GM18870 (cell line): ENCODE measurements at regions not wholly inside any gene's neighbourhood (a gene's known extent, or its start where the extent isn't known, plus 50 kb on each side); places are given as distances from the start of the nearest gene placed in this dataset.

Experiments used
- ATAC-seq: cut with Tn5 transposase; IDR thresholded peaks from one replicate; pipeline ENCODE4 v1.9.1; 2021; ENCODE audit warnings: moderate library complexity; ENCODE audit not compliant: unreplicated experiment

GRCh38 chr12:87795555-87795954 lies 233.6 kb downstream of the C12orf50 start:
- no peak for ATAC-seq

- ATAC-seq = no peak
Measured at GRCh38 chr12:87794854-87795253, 234.3 kb downstream of the C12orf50 start.

GRCh38 chr12:87793131-87793530 lies 236.1 kb downstream of the C12orf50 start:
- ATAC-seq = no peak

GRCh38 chr12:87784350-87784749 lies 244.9 kb downstream of the C12orf50 start:
- no peak for ATAC-seq

GRCh38 chr12:87783467-87783866 lies 245.7 kb downstream of the C12orf50 start:
- ATAC-seq = no peak

GRCh38 chr12:87782838-87783237 lies 246.4 kb downstream of the C12orf50 start:
- no peak for ATAC-seq

- ATAC-seq = no peak
Measured at GRCh38 chr12:87779858-87780498, 249.2 kb downstream of the C12orf50 start.

- no peak for ATAC-seq
Measured at GRCh38 chr12:87779016-87779415, 250.2 kb downstream of the C12orf50 start.

- ATAC-seq = no peak
Measured at GRCh38 chr12:87778065-87778464, 251.1 kb downstream of the C12orf50 start.

GRCh38 chr12:87775784-87776183 lies 253.4 kb downstream of the C12orf50 start:
- no peak for ATAC-seq

- ATAC-seq = no peak
Measured at GRCh38 chr12:87775051-87775450, 254.2 kb downstream of the C12orf50 start.

- ATAC-seq = no peak
Measured at GRCh38 chr12:87772401-87772800, 256.8 kb downstream of the C12orf50 start.

GRCh38 chr12:87768501-87769287 lies 260.5 kb downstream of the C12orf50 start:
- ATAC-seq = no peak

GRCh38 chr12:87766044-87766443 lies 263.2 kb downstream of the C12orf50 start:
- no peak for ATAC-seq

GRCh38 chr12:87760943-87761342 lies 268.3 kb downstream of the C12orf50 start:
- ATAC-seq = no peak

GRCh38 chr12:87758271-87758670 lies 270.9 kb downstream of the C12orf50 start:
- no peak for ATAC-seq

GRCh38 chr12:87756721-87757120 lies 272.5 kb downstream of the C12orf50 start:
- ATAC-seq = no peak

- ATAC-seq = no peak
Measured at GRCh38 chr12:87756111-87756510, 273.1 kb downstream of the C12orf50 start.

- no peak for ATAC-seq
Measured at GRCh38 chr12:87728931-87729593, 300.1 kb downstream of the C12orf50 start.

GRCh38 chr12:87720967-87721366 lies 308.2 kb downstream of the C12orf50 start:
- no peak for ATAC-seq

GRCh38 chr12:87704374-87704773 lies 324.8 kb downstream of the C12orf50 start:
- no peak for ATAC-seq

- ATAC-seq = no peak
Measured at GRCh38 chr12:87690236-87690810, 338.9 kb downstream of the C12orf50 start.
